ENCODE measurements at regions not wholly inside any gene's neighbourhood (a gene's known extent, or its start where the extent isn't known, plus 50 kb on each side); places are given as distances from the start of the nearest gene placed in this dataset.

DNA sequence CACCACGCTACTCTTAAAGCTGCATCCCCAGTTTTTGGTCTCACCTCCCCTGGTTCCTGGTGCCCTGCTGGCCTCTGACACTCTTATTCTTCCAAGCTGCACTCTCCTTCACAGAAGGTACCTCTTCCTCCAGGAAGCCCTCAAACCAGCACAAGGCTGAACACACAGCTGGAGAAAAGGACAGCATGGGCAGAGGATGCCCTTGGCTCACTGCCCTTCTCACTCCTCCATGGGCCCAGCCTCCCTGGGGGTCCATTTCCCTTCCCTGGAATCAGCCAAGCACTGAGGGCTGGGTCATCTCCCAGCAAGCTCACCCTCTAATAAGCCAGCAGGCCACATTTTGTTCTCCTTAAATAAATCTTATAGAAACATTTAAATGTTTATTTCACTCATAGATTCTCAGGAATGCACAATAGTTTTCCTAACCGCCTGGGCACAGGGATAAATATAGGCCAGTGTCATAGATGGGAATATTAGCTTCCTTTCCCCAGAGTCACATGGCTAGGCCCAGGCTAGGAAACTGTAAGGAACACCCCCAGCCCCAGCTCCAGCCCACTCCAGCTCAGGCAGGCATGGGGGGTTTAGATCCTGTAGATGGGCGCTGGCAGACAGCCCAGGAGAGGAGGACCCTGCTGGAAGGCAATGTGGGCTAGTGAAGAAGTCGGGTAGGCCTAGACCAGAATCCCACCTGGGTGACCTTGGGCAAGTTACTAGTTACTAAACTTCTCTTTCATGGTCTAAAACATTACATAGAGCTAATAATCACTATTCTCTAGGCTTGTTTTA lies 51.5 kb downstream of the IRAG1 start:
- Histone ChIP-seq H3K27ac (ENCODE audit: low read length) (peak overlapping the region; percentile 54), H3K79me2 (ENCODE audit: low read length) (no peaks in the 10 kb centered on the region), H3K4me1 (ENCODE audit: low read length) (peaks cover 35% of the 10 kb centered on the region), H3K4me3 (ENCODE audit: low read length) (peak overlapping the region; percentile 34; the same call in 1 of the 2 replicates), H2AFZ (ENCODE audit: low read depth, low read length) (peak overlapping the region; percentile 67; the same call in 1 of the 2 replicates), H4K20me1 (ENCODE audit: insufficient read depth, low read length) (no peaks in the 10 kb centered on the region), H3K27me3 (ENCODE audit: low read depth, low read length) (no peaks in the 10 kb centered on the region), H3K4me2 (ENCODE audit: low read length) (peak overlapping the region; percentile 72), H3K9me3 (ENCODE audit: insufficient read depth, low read length) (no peaks in the 10 kb centered on the region), H3K36me3 (replicated peaks; ENCODE audit: low read depth, low read length) (no peaks in the 10 kb centered on the region), H3K9ac (ENCODE audit: low read length) (peak overlapping the region; percentile 43; the same call in 1 of the 2 replicates)
- no peak for TF ChIP-seq CTCF (IDR thresholded peaks at IDR 0.05; ENCODE audit: low read depth, low read length)

GRCh38 chr11:10641177-10641911 lies 52.2 kb downstream of the IRAG1 start:
- Histone ChIP-seq H2AFZ (ENCODE audit: low read depth, low read length) (peak overlapping the region; percentile 67), H3K36me3 (replicated peaks; ENCODE audit: low read depth, low read length) (no peaks in the 10 kb centered on the region), H3K9me3 (ENCODE audit: insufficient read depth, low read length) (no peaks in the 10 kb centered on the region), H3K9ac (ENCODE audit: low read length) (peak overlapping the region; percentile 43; the same call in 1 of the 2 replicates), H3K79me2 (ENCODE audit: low read length) (no peaks in the 10 kb centered on the region), H4K20me1 (ENCODE audit: insufficient read depth, low read length) (no peaks in the 10 kb centered on the region), H3K4me1 (ENCODE audit: low read length) (peaks cover 35% of the 10 kb centered on the region), H3K27me3 (ENCODE audit: low read depth, low read length) (no peaks in the 10 kb centered on the region), H3K27ac (ENCODE audit: low read length) (peak overlapping the region; percentile 54), H3K4me3 (ENCODE audit: low read length) (peak overlapping the region; percentile 34; the same call in 1 of the 2 replicates), H3K4me2 (ENCODE audit: low read length) (peak overlapping the region; percentile 72)
- TF ChIP-seq EZH2phosphoT487 (IDR thresholded peaks at IDR 0.05; ENCODE audit: low read depth) (no peak), CTCF (IDR thresholded peaks at IDR 0.05; ENCODE audit: low read depth, low read length) (no peak)

GRCh38 chr11:10640308-10640707 lies 53.2 kb downstream of the IRAG1 start:
- Histone ChIP-seq H3K4me2 (ENCODE audit: low read length) (peak overlapping the region; percentile 36), H3K4me3 (ENCODE audit: low read length) (no peak overlapping the region), H3K79me2 (ENCODE audit: low read length) (no peaks in the 10 kb centered on the region), H3K9me3 (ENCODE audit: insufficient read depth, low read length) (no peaks in the 10 kb centered on the region), H4K20me1 (ENCODE audit: insufficient read depth, low read length) (no peaks in the 10 kb centered on the region), H3K27ac (ENCODE audit: low read length) (no peak overlapping the region), H3K4me1 (ENCODE audit: low read length) (peaks cover 35% of the 10 kb centered on the region), H3K9ac (ENCODE audit: low read length) (no peak overlapping the region), H3K36me3 (replicated peaks; ENCODE audit: low read depth, low read length) (no peaks in the 10 kb centered on the region), H3K27me3 (ENCODE audit: low read depth, low read length) (no peaks in the 10 kb centered on the region), H2AFZ (ENCODE audit: low read depth, low read length) (no peak overlapping the region)
- no peak for TF ChIP-seq CTCF (IDR thresholded peaks at IDR 0.05; ENCODE audit: low read depth, low read length)

DNA sequence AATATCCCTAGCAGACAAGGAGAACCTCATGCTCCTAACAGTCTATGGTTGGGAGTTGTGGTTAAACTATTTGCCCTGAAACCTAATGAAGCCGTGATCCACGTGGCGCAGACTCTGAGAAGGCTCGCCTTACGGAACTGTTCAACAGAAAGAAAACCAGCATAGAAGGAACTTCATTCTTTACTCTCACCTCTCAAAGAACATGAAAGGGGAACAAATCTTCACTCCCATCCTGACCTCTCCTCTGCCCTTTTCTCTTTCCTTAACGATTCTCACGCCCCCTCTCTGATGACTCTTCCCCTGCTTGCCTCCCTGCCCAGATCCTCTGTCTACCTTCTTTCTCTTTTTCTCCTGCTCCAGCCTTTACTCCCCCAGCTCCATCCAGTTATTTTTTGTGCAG lies 54.2 kb downstream of the IRAG1 start:
- Histone ChIP-seq H3K4me1 (ENCODE audit: low read length) (peaks cover 35% of the 10 kb centered on the region), H3K79me2 (ENCODE audit: low read length) (no peaks in the 10 kb centered on the region), H3K27me3 (ENCODE audit: low read depth, low read length) (no peaks in the 10 kb centered on the region), H3K27ac (ENCODE audit: low read length) (no peak overlapping the region), H2AFZ (ENCODE audit: low read depth, low read length) (no peak overlapping the region; the same call in 1 of the 2 replicates), H3K9ac (ENCODE audit: low read length) (no peak overlapping the region), H3K4me3 (ENCODE audit: low read length) (no peak overlapping the region), H3K9me3 (ENCODE audit: insufficient read depth, low read length) (no peaks in the 10 kb centered on the region), H4K20me1 (ENCODE audit: insufficient read depth, low read length) (no peaks in the 10 kb centered on the region), H3K36me3 (replicated peaks; ENCODE audit: low read depth, low read length) (no peaks in the 10 kb centered on the region), H3K4me2 (ENCODE audit: low read length) (peak overlapping the region; percentile 36)
- TF ChIP-seq EZH2phosphoT487 (IDR thresholded peaks at IDR 0.05; ENCODE audit: low read depth) (no peak), CTCF (IDR thresholded peaks at IDR 0.05; ENCODE audit: low read depth, low read length) (no peak)

Data from OCI-LY3 (cell line).